Fibroblast of villous mesenchyme (primary cell): ENCODE measurements at regions not wholly inside any gene's neighbourhood (a gene's known extent, or its start where the extent isn't known, plus 50 kb on each side); places are given as distances from the start of the nearest gene placed in this dataset.

Experiments used
- DNase-seq: peaks from one replicate; pipeline ENCODE4 v3.0.0-alpha.2; 2010; ENCODE audit warnings: low read depth
- H3K4me3 ChIP-seq: 2 replicates; pipeline ENCODE4 v1.5.1; 2011; ENCODE audit warnings: low read depth, mild to moderate bottlenecking, low read length
- CTCF ChIP-seq: IDR thresholded peaks from 2 replicates; pipeline ENCODE4 v1.5.1; 2012; ENCODE audit warnings: low read depth, mild to moderate bottlenecking, low read length; ENCODE audit not compliant: insufficient read depth

- no peak for DNase-seq
- no peak for TF ChIP-seq CTCF
- no peak overlapping the region for H3K4me3 ChIP-seq
These were observed 751.5 kb downstream of the DCDC2C start for GRCh38 chr2:4454907-4455306.

- no peak for DNase-seq
- TF ChIP-seq CTCF, result no peak
- H3K4me3 ChIP-seq, result no peak overlapping the region
These were observed 752.2 kb downstream of the DCDC2C start for GRCh38 chr2:4455486-4456155.

GRCh38 chr2:4464634-4465266 lies 761.4 kb downstream of the DCDC2C start:
- no peak overlapping the region for H3K4me3 ChIP-seq
- DNase-seq, result no peak
- TF ChIP-seq CTCF, result no peak

GRCh38 chr2:4465671-4466070 lies 762.3 kb downstream of the DCDC2C start:
- TF ChIP-seq CTCF, result no peak
- DNase-seq, result no peak
- no peak overlapping the region for H3K4me3 ChIP-seq

GRCh38 chr2:4475618-4476017 lies 772.2 kb downstream of the DCDC2C start:
- TF ChIP-seq CTCF, result no peak
- H3K4me3 ChIP-seq, result no peak overlapping the region
- no peak for DNase-seq

- no peak for TF ChIP-seq CTCF
- no peak overlapping the region for H3K4me3 ChIP-seq
- DNase-seq, result no peak
These were observed 779.7 kb downstream of the DCDC2C start for GRCh38 chr2:4483050-4483449.
